ENCODE measurements at regions not wholly inside any gene's neighbourhood (a gene's known extent, or its start where the extent isn't known, plus 50 kb on each side); places are given as distances from the start of the nearest gene placed in this dataset.

GRCh38 chr14:100659345-100660001, 67.2 kb upstream of the DLK1 start:
- no peak for TF ChIP-seq POLR2A (IDR thresholded peaks at IDR 0.05; ENCODE audit: borderline replicate concordance, extremely low read depth, insufficient read depth, insufficient read length)
- TF ChIP-seq CEBPB (IDR thresholded peaks at IDR 0.05; ENCODE audit: low read depth), result no peak
- TF ChIP-seq CTCF (IDR thresholded peaks at IDR 0.05 in 2 of 3, conservative IDR thresholded peaks at IDR 0.05 in 1 of 3; ENCODE audit: borderline replicate concordance in 1 of 3, insufficient read depth in 1 of 3, low read depth in 2 of 3, low read length in 2 of 3), result no peak
- TF ChIP-seq RAD21 (IDR thresholded peaks at IDR 0.05; ENCODE audit: low read depth), result no peak
- TF ChIP-seq ATF3 (IDR thresholded peaks at IDR 0.05), result no peak
- no peak for TF ChIP-seq REST (IDR thresholded peaks at IDR 0.05; ENCODE audit: low read depth)
- TF ChIP-seq SP1 (IDR thresholded peaks at IDR 0.05; ENCODE audit: low read depth), result no peak
- TF ChIP-seq EZH2 (IDR thresholded peaks at IDR 0.05), result no peak
- no peak for TF ChIP-seq SIN3A (IDR thresholded peaks at IDR 0.05; ENCODE audit: low read depth)

Data from HCT116 (cell line).